GM21619 (cell line): ENCODE measurements at regions not wholly inside any gene's neighbourhood (a gene's known extent, or its start where the extent isn't known, plus 50 kb on each side); places are given as distances from the start of the nearest gene placed in this dataset.
"Not testable (repeated sequence)": the region's sequence is repeated elsewhere in the genome, so short reads cannot be mapped to it uniquely, and the experiment has no call there.

Experiments used
- ATAC-seq: cut with Tn5 transposase; IDR thresholded peaks from one replicate; pipeline ENCODE4 v1.9.1; 2021; ENCODE audit not compliant: unreplicated experiment

- ATAC-seq = not testable (repeated sequence)
Measured at GRCh38 chr1:206311611-206312273, 108.4 kb downstream of the SRGAP2 start.

GRCh38 chr1:206312274-206312665 lies 108.9 kb downstream of the SRGAP2 start:
- ATAC-seq = not testable (repeated sequence)

- ATAC-seq = not testable (repeated sequence)
Measured at GRCh38 chr1:206314951-206315636, 111.8 kb downstream of the SRGAP2 start.

GRCh38 chr1:206316901-206317300 lies 113.6 kb downstream of the SRGAP2 start:
- not testable (repeated sequence) for ATAC-seq

GRCh38 chr1:206317878-206318514 lies 114.7 kb downstream of the SRGAP2 start:
- ATAC-seq = not testable (repeated sequence)

- ATAC-seq = not testable (repeated sequence)
Measured at GRCh38 chr1:206320227-206320626, 116.9 kb downstream of the SRGAP2 start.

GRCh38 chr1:206326159-206326939 lies 123.0 kb downstream of the SRGAP2 start:
- ATAC-seq = not testable (repeated sequence)

GRCh38 chr1:206331597-206331996 lies 128.3 kb downstream of the SRGAP2 start:
- ATAC-seq = not testable (repeated sequence)

GRCh38 chr1:206333316-206333715 lies 130.0 kb downstream of the SRGAP2 start:
- not testable (repeated sequence) for ATAC-seq

- ATAC-seq = not testable (repeated sequence)
Measured at GRCh38 chr1:206333897-206334296, 130.6 kb downstream of the SRGAP2 start.

- not testable (repeated sequence) for ATAC-seq
Measured at GRCh38 chr1:206334481-206334880, 131.1 kb downstream of the SRGAP2 start.

- ATAC-seq = not testable (repeated sequence)
Measured at GRCh38 chr1:206335162-206335561, 131.8 kb downstream of the SRGAP2 start.

- ATAC-seq = not testable (repeated sequence)
Measured at GRCh38 chr1:206335875-206336846, 132.8 kb downstream of the SRGAP2 start.

- ATAC-seq = not testable (repeated sequence)
Measured at GRCh38 chr1:206337024-206337423, 133.3 kb upstream of the IKBKE start.

GRCh38 chr1:206350493-206351275 lies 119.6 kb upstream of the IKBKE start:
- not testable (repeated sequence) for ATAC-seq

- not testable (repeated sequence) for ATAC-seq
Measured at GRCh38 chr1:206351276-206352052, 118.8 kb upstream of the IKBKE start.

- peak; percentile 62 for ATAC-seq
Measured at GRCh38 chr1:206356310-206356709, 114.0 kb upstream of the IKBKE start.

- ATAC-seq = peak; percentile 65
Measured at GRCh38 chr1:206357962-206358361, 112.3 kb upstream of the IKBKE start.
